Bronchial epithelial cell (primary cell): ENCODE measurements at regions not wholly inside any gene's neighbourhood (a gene's known extent, or its start where the extent isn't known, plus 50 kb on each side); places are given as distances from the start of the nearest gene placed in this dataset.

Experiments used
- DNase-seq: peaks from one replicate; pipeline ENCODE4 v3.0.0-alpha.2; 2010; ENCODE audit warnings: low read depth
- FAIRE-seq: peaks from 2 replicates; lab custom pipeline; 2011; peaks lifted over from hg19 to GRCh38; lab: Jason Lieb, UNC
- H3K27me3 ChIP-seq: 2 replicates; pipeline ENCODE4 v1.5.1; 2011; ENCODE audit warnings: low read length; ENCODE audit not compliant: control insufficient read depth, insufficient read depth
- H3K36me3 ChIP-seq: 2 replicates; pipeline ENCODE4 v1.5.1; 2011; ENCODE audit warnings: low read length; ENCODE audit not compliant: control insufficient read depth, insufficient read depth
- H3K4me3 ChIP-seq: 2 replicates; pipeline ENCODE4 v1.5.1; 2011; ENCODE audit warnings: mild to moderate bottlenecking, low read depth, low read length, control low read depth
- TF ChIP-seq, protein P1 (sequence below): IDR thresholded peaks from 2 replicates; pipeline ENCODE4 v1.5.1; 2011; ENCODE audit warnings: mild to moderate bottlenecking, moderate library complexity, low read length, control low read depth, inconsistent platforms; ENCODE audit not compliant: insufficient read depth, severe bottlenecking

DNA sequence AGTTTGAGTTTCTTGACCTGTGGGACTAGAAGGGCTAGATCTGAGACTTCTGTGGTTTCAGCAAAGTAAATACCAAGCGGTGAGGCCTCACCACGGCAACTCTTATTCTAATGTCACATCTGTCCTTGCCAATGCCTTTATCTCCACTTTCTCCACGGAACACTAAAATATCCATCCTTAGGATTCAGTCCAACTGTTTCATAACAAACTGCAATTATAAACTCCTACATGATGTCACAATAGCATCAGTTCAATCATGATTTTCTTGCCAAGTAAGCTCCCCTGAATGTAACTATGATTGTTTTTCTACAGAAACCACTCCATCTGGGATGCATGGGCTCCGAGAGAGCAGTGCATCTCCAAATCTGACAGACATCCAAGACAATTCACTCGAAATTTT lies 79.6 kb downstream of the LRATD1 start:
- no peak overlapping the region for H3K4me3 ChIP-seq
- no peaks in the 10 kb centered on the region for H3K27me3 ChIP-seq
- TF ChIP-seq, protein P1, sequence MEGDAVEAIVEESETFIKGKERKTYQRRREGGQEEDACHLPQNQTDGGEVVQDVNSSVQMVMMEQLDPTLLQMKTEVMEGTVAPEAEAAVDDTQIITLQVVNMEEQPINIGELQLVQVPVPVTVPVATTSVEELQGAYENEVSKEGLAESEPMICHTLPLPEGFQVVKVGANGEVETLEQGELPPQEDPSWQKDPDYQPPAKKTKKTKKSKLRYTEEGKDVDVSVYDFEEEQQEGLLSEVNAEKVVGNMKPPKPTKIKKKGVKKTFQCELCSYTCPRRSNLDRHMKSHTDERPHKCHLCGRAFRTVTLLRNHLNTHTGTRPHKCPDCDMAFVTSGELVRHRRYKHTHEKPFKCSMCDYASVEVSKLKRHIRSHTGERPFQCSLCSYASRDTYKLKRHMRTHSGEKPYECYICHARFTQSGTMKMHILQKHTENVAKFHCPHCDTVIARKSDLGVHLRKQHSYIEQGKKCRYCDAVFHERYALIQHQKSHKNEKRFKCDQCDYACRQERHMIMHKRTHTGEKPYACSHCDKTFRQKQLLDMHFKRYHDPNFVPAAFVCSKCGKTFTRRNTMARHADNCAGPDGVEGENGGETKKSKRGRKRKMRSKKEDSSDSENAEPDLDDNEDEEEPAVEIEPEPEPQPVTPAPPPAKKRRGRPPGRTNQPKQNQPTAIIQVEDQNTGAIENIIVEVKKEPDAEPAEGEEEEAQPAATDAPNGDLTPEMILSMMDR, result no peak
- FAIRE-seq, result no peak
- no peaks in the 10 kb centered on the region for H3K36me3 ChIP-seq
- DNase-seq, result no peak

DNA sequence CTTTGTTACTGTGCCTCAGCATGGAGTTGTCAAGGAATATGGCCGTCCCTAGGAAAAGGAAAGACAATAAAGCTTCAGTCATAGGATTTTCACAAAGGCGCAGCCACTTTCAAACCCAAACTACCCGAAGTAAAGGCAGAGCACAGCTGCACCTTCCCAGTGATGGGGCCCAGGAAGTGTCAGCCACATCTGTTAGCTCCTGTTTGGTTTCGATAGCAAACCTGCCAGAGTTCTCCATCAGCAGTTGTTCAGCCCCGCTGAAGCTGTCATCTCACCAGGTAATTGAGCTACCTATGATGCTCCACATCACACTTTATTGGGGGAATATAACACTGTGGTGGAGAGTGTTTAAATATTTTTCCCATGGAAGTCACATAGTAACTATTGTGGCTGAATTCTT lies 80.7 kb downstream of the LRATD1 start:
- no peaks in the 10 kb centered on the region for H3K36me3 ChIP-seq
- FAIRE-seq (no peak), DNase-seq (no peak)
- no peaks in the 10 kb centered on the region for H3K27me3 ChIP-seq
- H3K4me3 ChIP-seq, result no peak overlapping the region
- TF ChIP-seq, protein P1, result no peak

DNA sequence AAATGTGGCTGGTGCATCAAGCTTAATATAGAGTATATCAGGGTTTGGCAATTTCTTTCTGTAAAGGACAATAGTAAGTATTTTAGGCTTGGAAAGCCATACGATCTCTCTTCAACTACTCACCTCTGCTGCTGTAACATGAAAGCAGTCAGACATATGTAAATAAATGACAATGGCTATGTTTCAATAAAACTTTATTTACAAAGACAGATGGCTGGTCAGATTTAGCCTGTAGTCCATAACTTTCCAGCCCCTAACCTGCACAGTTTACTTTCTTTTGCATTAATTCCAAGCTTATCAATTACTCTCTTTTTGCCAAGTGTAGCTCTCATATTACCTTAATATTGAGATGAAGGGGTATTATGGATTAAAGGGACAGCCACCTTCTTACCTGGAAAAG lies 83.1 kb downstream of the LRATD1 start:
- TF ChIP-seq, protein P1, result no peak
- FAIRE-seq (no peak), DNase-seq (no peak)
- Histone ChIP-seq H3K4me3 (no peak overlapping the region), H3K27me3 (no peaks in the 10 kb centered on the region), H3K36me3 (no peaks in the 10 kb centered on the region)

GRCh38 chr2:14716319-14716718 lies 83.8 kb downstream of the LRATD1 start:
- TF ChIP-seq, protein P1, result no peak
- Histone ChIP-seq H3K27me3 (no peaks in the 10 kb centered on the region), H3K36me3 (no peaks in the 10 kb centered on the region), H3K4me3 (no peak overlapping the region)
- FAIRE-seq (no peak), DNase-seq (no peak)

- no peak for DNase-seq
- Histone ChIP-seq H3K4me3 (no peak overlapping the region), H3K36me3 (no peaks in the 10 kb centered on the region), H3K27me3 (no peaks in the 10 kb centered on the region)
- no peak for FAIRE-seq
- TF ChIP-seq, protein P1, result no peak
These were observed 84.6 kb downstream of the LRATD1 start for GRCh38 chr2:14717131-14717530.

DNA sequence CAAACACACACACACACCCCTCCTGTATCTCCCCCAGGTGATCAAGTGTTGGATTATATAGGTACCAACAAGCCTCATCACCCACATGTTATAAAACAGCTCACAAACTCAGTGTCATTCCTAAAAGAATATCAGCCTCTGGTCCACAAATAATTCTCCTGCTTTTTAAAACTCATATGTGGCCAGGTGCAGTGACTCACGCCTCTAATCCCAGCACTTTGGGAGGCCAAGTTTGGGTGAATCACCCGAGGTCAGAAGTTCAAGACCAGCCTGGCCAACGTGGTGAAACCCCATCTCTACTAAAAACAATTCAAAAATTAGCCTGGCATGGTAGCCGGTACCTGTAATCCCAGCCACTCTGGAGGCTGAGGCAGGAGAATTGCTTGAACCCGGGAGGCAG lies 87.8 kb downstream of the LRATD1 start:
- Histone ChIP-seq H3K36me3 (no peaks in the 10 kb centered on the region), H3K27me3 (no peaks in the 10 kb centered on the region), H3K4me3 (no peak overlapping the region)
- DNase-seq (peak; percentile 35), FAIRE-seq (no peak)
- TF ChIP-seq, protein P1, result no peak
